EH (cell line): ENCODE measurements at regions not wholly inside any gene's neighbourhood (a gene's known extent, or its start where the extent isn't known, plus 50 kb on each side); places are given as distances from the start of the nearest gene placed in this dataset.

Experiments
- DNase-seq: peaks from one replicate; pipeline ENCODE4 v3.0.0-alpha.2; 2015; ENCODE audit warnings: low read depth

- peak; percentile 31 for DNase-seq
Measured at GRCh38 chr4:26139310-26139924, 181.4 kb upstream of the RBPJ start.

DNA sequence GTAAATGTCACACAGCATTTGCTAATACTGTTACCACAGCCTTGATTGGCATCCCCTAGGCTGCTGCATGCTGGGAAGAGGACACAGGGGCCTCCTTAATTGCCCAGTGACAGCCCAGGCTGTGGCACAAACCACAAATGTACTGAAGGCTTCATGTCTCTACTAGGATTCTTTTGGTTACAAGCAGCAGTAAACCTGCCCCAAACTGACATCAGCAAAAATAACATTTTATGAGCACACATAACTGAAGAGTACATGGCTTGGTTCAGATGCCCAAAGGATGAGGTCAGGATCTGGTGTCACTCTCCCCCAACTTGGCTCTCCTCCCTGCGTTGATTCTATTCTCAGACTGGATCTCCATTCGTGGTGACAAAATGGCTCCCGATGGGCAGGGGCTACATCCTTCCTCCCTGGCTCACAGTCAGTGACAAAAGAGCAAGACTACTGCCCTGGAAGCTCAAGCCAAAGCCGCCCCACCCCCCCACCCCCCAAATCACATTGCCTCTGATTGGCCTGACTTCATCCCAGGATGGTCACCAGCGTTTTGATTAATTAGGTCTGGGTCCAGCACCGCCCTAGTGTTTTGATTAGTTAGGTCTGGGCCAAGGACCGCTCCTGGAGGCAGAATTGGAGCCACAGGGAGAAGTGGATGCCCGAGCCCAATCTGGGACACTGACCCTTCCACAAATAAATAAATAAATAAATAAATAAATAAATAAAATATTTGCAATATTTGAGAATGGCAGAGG is 180.5 kb upstream of the RBPJ start:
- peak; percentile 96 for DNase-seq

- peak; percentile 69 for DNase-seq
Measured at GRCh38 chr4:26141051-26141721, 179.6 kb upstream of the RBPJ start.

DNA sequence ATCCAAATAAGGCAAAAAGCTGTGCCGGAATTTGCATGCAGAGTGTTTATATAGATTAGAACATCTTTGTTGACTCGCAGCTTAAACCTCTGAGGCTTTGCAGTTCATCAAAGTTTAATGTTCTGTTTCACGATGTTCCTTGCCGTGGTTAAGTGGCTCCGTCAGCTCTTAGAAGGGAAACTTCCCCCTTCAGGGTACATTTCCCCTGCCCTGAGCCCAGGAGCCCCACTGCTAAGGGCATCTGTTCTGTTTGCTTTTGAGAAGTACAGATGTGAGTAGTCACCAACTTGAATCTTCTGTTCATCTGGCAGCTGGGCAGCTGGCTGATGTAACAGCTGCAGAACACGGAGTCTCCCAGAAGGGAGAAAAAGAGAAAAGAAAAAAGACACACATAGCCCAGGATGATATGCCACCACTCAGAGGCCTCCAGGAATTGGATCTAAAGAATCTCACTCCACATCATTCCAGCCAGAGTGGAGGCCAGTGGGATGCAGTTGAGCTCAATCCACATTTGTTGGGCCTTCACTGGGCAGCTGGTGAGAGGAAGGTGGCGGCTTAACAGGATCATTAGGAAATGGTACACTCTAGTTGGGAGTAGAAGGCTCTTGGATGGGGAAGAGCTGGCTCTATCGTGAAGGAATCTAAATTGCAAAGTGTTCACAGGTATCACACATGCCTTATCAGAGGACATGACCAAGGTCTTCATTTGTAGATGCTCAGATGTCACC is 178.7 kb upstream of the RBPJ start:
- DNase-seq, result peak; percentile 72

DNA sequence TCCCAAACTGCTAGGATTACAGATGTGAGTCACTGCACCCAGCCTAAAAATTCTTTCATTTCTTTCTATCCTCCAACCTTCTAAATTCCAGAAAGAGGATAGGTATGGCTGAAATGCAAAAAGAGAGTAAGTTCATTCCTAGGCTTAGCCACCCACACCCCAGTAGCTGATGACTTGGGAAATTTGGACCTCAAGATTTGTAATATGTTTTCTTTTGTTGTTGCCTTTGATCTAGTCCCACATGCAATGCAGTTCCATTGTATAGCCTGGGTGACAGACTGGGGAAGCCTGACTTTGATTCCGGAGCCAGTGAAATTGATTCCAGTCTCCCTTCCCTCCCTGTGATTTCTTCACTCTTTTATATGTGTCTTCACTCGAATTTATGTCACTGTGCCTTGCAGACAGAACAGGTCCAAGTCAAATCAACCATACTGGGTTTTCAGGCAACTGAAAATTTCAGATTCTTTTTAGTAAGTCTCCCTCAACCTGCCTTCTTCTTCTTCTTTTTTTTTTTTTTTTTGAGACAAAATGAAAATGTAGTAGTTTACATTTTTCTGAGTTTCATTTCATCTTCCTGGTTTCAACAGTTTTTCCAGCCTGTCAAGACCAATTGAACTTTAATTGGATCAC is 176.2 kb upstream of the RBPJ start:
- DNase-seq, result peak; percentile 49

GRCh38 chr4:26145212-26145611 is 175.6 kb upstream of the RBPJ start:
- DNase-seq, result no peak

GRCh38 chr4:26148927-26149326 is 171.9 kb upstream of the RBPJ start:
- no peak for DNase-seq

- peak; percentile 48 for DNase-seq
Measured at GRCh38 chr4:26150948-26151347, 169.9 kb upstream of the RBPJ start.

DNA sequence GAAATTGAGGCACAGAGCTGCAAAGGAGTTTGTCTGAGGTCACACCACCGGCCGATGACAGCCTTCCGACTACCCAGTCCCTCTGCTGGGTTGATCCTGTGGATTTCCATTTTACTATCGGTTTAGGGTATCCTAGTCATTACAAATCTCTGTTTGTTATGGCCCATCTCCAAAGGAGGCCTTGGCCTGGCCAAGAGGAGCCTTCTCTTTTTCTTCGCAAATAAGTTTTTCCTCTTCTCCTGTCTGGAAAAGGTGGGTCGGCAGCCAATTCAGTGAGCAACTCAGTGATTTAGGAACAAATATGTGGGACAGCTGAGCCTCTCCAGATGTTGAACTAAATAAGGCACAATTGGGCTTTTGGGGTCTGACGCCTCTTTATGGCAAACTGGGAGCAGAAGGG is 169.2 kb upstream of the RBPJ start:
- DNase-seq, result no peak

- DNase-seq, result no peak
Measured at GRCh38 chr4:26152056-26152455, 168.8 kb upstream of the RBPJ start.

DNA sequence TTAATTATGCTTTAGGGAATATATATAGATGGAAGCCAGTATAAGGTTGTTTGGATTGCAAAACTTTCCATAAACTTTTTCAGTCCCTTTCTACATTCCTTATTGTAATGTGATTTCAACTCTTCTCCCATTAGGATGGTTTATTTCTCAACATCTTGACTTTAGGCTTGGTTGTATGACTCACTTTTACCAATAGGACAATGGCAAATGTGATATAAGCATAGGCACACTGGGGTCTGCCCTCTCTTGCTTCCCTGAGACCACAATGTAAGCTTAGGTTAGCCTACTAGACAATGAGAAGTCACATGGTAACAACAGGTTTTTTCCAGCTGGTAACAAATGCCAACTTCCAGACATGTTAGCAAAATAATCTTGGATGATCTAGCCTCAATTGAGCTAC is 163.3 kb upstream of the RBPJ start:
- DNase-seq, result peak; percentile 21

- no peak for DNase-seq
Measured at GRCh38 chr4:26160591-26160990, 160.2 kb upstream of the RBPJ start.

DNA sequence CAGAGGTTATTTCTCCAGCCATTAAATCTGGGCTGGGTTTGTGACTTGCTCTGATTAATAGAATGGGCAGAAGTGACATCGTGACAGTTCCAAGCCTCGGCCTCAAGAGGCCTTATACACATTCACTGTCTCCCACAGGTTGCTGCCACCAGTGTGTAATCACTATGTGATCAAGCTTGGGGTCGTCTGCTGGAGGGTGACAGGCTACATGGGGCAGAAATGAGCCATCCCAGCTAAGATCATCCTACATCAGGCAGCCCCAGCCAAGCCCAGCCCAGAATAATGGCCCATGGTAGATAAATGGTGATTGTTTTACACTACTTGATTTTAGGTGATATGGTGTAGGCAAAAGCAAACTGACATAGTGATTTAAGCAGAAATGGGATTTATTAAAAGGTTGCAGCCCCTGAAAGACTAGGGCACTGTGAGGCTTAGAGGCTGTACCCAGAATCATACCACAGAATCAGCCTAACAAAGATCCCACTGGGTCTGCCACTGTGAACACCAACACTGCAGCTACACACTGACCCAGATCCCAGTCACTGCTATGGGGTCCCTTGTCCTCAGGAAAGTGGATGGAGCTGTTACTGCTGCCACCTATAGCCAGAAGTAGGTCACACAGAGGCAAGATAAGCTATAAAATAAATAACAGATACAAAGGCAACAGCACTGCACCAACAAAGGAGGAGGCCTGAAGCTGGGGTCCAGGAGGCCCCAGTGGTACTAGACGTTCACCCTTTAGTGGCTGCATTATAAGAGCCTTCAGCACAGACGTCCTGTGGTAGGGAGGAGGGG is 159.6 kb upstream of the RBPJ start:
- peak; percentile 32 for DNase-seq

GRCh38 chr4:26162101-26162500 is 158.7 kb upstream of the RBPJ start:
- DNase-seq, result no peak

DNA sequence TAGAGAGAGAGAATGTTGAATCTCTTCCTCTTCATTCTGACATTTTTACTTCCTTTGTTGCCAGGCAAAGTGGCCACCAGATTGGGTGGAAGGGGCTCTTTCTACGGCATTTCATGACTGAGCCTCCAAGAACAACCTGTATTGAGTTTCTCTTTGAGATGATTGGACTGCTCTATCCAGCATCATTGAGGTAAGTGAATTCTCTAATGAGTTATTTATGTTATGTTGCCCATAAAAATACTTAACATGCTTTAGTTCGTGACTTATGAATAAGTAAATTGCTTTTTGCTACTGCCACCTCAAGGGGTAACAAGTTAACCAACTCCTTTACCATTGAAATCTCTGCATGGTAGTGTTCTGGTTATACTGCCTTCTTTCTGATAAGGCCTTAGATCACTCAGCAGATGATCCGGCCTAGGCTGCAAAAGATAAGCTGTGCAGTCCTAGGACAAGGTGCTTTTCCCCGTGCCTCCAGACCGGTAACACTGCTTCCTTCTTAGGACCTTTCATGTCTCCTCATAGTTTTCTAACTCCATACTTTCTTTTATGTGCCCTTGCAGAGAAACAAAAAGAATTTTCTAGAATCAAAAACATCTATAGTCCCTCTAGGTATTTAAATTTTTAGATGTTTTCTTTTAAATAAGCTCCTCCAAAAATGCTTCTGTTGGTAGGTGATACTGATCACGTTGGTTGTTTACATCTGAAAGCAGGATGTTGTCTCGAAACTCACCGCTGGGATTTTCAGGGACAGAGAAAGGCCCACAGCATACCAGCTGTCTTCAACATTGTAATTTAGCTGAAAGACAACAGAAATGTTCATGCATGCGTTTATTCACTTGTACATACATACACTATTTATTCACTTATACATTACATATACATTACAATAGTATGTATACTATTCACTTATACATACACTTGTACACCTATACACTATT is 157.1 kb upstream of the RBPJ start:
- peak; percentile 42 for DNase-seq

- no peak for DNase-seq
Measured at GRCh38 chr4:26171501-26171900, 149.3 kb upstream of the RBPJ start.

GRCh38 chr4:26171941-26172340 is 148.9 kb upstream of the RBPJ start:
- DNase-seq, result peak; percentile 31

- DNase-seq, result peak; percentile 22
Measured at GRCh38 chr4:26173619-26174018, 147.2 kb upstream of the RBPJ start.

- no peak for DNase-seq
Measured at GRCh38 chr4:26174027-26174426, 146.8 kb upstream of the RBPJ start.
